T-helper 9 cell (primary cell): ENCODE measurements at regions not wholly inside any gene's neighbourhood (a gene's known extent, or its start where the extent isn't known, plus 50 kb on each side); places are given as distances from the start of the nearest gene placed in this dataset.
"Not testable (repeated sequence)": the region's sequence is repeated elsewhere in the genome, so short reads cannot be mapped to it uniquely, and the experiment has no call there.

Source experiments
- DNase-seq: peaks from one replicate; pipeline ENCODE4 v3.0.0-alpha.2; 2020

- no peak for DNase-seq
These were observed 115.8 kb upstream of the FGF3 start for GRCh38 chr11:69934861-69935494.

GRCh38 chr11:69935941-69936505 is 116.8 kb upstream of the FGF3 start:
- no peak for DNase-seq

DNA sequence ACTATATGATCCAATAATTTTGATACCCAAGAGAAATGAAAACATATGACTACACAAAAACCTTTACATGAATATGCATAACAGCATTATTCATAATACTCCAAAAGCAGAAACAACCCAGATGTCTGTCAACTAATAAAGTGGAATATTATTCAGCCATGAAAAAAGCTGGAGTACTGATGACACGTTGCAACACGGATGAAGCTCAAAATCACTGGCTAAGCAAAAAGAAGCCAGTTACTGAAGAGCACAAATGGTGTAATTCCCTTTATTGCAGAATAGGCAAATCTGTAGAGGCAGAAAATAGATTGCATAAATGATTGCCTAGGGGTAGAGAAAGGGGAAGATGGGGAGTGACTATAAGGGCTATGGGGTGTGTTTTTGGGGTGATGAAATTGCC is 117.6 kb upstream of the FGF3 start:
- no peak for DNase-seq

DNA sequence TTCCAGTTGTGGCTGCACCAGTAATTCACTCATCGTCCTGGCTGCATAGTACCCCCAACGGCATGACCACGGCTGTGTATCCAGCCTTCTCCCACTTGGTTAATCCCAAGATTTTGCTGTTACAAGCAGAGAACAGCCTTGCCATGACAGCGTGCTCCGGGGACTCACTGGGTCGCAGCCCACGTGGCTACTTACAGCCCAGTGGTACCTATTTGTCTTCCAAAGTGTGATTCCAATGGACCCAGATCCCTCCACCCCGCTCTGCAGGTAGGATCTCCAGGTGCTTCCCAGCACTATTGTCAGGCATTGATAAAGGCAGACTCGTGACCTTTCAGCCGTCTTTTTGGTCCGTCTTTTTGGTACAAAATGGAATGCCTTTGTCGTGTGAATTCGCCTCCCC is 119.0 kb upstream of the FGF3 start:
- DNase-seq: no peak

DNA sequence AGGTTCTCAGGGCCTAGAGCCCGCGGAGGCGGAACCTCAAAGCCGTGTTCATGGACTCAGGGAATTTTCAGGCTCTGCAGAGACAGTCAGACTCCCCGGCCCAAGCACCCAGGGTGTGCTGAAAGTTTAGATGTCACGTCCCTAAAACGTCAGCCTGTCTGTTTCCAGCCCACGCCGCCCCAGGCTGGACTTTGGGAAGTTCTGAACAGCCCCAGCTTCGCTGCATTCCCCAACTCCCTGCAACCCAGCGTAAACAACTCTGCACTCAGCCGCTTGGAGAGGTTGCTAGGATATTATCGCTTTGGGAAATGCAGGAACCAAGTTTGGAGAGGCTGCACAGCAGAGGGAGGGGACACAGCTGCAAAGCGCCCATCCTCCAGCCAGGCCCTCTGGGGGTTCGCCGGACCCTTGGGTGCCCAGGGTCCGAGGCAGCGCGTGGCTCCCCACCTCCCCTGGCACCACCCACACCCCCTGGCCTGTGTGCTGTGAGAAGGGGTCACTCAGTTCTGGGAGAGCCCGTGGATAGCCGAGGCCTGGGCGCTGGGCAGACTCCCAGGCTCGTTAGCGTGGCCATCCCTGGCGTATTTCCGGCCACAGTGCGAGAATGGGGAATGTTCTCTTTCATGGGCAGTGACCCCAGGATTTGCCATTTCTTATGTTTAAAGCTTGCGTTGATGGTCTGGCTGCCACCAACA is 120.5 kb upstream of the FGF3 start:
- no peak for DNase-seq

DNA sequence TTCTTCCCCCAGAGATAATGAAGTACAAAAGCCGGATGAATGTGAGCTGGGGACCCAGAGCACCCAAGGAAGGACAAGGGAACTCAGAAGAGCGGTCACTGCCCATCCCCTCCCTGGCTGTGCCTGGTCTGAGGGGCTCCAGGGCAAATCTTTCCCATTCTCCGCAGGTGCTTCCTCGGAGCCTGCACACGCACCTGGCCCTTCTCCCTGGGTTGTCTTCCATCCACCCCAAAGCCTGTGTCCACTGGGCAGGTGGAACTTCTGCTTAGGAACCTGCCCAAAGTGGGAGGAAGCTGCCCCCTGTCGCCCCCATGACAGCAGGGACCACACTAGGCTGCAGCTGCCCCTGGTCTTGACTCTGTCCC is 121.0 kb upstream of the FGF3 start:
- no peak for DNase-seq

DNA sequence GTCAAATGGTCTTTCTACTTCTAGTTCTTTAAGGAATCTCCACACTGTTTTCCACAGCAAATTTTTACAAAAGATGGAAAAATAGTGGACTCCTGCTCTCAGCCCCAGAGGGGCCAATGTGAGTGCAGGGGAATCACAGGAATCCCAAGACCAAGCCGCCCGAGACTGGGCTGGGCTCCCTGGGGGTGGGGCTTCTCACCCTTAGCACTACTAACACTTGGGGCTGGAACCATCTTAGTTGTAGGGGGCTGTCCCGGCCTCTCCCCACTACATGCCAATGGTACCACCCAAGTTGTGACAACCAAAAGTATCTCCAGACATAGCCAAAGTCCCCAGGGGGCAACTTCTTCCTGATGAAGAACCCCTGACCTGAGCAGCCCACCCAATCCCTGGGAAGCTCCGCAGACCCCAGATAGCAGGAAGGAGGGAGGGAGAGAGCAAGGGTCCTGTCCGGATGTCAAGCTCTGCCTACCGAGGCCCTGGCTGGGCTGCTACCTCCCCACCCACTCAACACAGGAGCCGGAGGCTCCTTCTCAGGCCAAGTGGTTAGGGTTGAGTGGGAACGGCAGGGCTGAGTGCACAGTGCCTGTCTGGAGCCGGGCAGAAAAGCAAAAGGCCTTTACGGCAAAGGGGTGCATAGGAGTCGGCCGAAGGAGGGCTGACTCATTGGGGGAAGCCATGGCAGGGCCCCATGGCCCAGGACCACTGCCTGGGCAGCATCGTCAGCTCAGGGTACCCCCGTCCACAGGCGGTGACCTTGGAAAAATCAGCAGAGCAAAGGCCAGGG is 122.5 kb upstream of the FGF3 start:
- DNase-seq: no peak

DNA sequence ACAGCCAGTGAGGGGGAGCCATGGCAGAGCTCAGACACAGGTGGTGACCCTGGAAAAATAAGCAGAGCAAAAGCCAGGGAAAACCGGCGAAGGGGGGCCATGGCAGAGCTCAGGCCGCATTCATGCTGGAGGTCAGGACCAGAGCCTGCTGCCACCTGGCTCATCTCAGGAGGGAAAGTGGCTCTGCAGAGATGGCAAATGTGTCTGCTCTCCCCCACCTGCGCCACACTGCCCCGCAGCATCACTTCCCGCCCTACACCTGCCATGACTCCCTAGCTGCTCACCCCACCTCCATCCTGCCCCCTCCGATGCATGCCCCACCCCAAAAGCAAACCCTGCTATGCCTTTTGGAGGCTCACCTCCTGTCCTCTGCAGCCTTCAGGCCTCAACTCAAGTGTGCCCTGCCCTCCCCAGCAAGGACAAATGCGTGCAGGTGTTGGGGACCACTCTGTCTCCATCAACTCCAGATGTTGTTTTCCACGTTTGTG is 123.2 kb upstream of the FGF3 start:
- DNase-seq: no peak

GRCh38 chr11:69943066-69943465 is 123.8 kb upstream of the FGF3 start:
- no peak for DNase-seq

DNA sequence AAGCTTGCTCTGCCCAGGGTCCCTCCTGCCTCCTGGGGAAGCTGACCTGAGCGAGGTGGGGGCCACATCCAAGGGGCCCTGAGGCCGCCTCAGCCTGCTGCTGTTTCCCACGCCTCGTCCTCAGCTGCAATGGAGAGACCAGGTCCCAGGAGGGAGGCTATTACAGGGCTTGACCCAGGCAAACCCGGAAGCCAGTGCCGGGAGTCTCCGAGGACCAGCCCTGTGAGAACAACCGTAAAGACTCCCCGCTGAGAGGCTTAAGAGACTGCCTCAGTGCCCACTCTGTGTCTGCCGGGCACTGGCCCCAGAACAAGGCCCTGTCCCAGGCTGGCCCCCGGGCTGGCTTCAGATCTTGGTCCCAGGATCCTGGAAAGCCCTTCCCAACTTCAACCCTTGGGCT is 124.3 kb upstream of the FGF3 start:
- no peak for DNase-seq

DNA sequence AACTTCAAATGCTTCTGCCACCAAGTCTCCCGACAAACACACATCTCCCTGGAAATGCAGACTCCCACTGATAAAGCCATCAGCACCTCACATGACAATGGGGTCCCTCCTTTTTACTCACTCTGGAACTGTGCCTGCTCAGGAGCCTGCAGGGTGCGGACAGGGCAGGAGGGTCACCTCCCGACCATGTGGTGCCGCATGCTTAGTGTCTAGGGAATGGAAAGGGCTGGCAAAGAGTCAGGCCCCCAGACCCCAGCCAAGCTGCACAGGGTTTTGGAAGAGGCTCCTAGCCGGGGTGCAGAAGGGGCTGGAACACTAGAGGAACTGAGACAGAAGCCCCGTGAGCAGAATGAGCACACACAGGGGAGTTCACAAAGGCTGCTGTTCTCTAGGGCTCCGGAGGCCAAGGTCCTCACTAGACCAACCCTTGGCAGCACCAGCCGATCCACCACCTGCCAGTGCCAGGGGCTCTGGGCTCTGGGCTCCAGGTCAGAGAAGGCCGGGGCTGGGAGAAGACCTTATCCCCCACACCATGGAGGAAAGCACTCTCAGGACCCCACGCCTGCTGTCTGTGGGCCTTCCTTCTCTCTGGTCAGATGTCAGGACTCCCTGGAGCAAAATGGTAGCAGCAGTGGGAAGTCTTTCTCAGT is 125.1 kb upstream of the FGF3 start:
- no peak for DNase-seq

DNA sequence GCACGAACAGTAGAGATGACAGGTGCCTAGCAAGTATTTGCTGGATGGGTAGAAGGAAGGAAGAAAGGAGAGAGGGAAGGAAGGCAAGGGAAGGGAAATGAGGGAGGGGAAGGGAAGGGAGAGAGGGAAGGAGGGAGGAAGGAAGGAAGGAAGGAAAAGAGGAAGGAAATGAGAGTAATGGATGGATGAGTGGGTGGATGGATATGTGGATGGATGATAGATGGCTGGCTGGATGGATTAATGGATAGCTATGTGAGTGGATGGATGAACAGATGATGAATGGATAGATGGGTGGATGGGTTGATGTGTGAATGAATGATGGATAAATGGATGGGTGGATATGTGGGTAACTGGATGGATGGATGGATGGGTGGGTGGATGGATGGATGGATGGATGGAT is 125.9 kb upstream of the FGF3 start:
- DNase-seq: no peak

- no peak for DNase-seq
These were observed 128.0 kb upstream of the FGF3 start for GRCh38 chr11:69947059-69947792.

- no peak for DNase-seq
These were observed 128.6 kb upstream of the FGF3 start for GRCh38 chr11:69947793-69948255.

DNA sequence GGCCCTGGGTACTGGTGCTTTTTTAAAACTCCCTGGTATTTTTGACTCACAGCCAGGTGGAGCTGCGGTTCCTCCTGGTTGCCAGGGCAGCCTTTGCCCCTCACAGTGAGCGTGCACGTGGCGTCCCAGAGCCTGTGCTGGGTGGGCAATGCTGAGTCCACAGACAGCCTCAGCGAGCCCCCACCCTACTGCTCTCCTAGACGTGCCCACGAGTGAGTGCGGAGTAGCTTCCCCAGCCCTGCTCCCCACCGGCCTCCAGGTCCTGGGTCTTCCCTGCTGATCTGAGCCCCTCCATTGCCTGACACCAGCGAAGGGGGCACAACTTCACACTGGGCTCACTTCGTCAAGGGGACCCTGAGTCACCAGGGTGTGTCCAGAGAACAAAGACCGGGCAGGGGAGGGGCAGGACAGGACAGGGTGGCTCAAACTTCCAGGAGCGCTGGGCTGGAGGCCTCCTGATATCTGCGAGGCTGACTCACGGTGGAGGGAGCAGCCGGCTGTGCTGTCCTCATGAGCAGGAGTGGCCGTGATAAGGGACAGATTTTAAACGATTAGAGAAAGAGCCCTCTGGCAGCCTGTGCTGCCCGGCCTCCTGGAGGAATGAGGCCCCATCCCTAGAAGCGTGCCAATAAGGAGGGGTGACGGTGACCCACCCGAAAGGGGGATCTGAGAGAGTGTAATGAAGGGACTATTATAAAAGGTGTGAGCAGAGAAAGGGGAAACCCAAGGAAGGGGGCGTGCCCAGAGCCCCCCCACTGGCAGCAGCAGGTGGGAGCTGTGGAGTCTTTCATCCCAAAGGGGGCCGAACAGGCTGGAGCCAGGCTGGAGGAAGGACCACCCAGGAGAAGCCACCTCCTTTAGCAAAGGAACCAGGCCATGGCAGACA is 129.3 kb upstream of the FGF3 start:
- no peak for DNase-seq

DNA sequence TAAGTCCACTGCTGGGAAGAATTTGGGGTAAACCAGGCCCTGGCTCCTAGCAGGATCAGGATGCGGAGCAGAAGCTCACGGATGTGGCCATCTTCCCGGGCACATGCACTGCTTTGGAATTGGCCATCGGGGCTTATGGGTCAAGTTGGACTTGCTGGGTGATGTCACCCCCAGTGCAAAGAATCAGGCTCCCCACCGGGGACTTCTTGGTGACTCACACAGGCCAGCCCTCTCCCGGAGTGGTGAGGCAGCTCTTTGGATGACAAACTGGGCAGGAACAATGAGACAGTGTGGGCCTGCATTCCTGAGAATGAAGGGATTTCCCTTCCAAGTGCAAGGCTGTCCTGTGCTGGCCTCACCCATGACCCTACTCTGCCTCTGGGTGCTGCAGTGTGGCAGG is 128.8 kb upstream of the ANO1 start:
- no peak for DNase-seq

- DNase-seq: no peak
These were observed 128.0 kb upstream of the ANO1 start for GRCh38 chr11:69950120-69950519.

GRCh38 chr11:69950621-69951020 is 127.5 kb upstream of the ANO1 start:
- no peak for DNase-seq

- DNase-seq: no peak
These were observed 126.3 kb upstream of the ANO1 start for GRCh38 chr11:69951821-69952220.

- DNase-seq: not testable (repeated sequence)
These were observed 125.7 kb upstream of the ANO1 start for GRCh38 chr11:69952229-69952975.
